ENCODE measurements at regions not wholly inside any gene's neighbourhood (a gene's known extent, or its start where the extent isn't known, plus 50 kb on each side); places are given as distances from the start of the nearest gene placed in this dataset.

DNA sequence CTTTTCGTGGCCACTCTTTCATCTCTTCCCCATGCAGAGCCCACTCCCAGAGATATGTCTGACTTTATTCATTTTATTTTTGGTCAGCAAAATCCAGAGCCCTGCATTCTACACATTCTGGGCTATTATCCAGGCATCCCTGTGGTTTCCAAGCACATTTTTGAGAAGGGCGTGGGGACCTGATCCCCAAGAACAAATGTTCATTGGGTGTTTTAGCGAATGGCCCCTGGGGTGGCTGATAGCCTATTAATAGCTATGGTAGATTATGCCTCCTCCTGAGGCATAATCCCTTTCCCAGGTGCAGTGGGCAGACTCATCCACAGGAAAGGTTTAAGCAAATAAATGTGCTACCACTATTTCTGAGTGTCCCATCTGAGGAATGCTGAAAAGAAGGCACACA lies 511.8 kb upstream of the USP24 start:
- DNase-seq: no peak

DNA sequence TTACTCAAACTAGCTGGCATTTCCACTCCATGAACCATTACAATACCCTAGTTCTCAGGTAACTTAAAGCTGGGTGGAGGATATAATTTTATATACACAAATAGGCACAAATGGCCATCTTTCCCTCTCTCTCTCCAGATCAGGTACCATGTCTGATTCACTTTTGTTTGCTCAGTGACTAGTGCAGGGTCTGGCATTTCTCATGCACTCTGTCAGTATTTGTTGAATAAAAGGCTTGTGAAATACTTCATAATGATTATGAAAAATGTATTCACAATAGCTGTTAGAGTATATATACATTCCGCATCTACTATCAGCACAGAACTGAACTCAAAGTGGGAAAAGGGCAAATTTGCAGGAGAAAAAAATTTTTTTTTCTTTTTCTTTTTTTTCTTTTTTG lies 510.2 kb upstream of the USP24 start:
- no peak for DNase-seq

DNA sequence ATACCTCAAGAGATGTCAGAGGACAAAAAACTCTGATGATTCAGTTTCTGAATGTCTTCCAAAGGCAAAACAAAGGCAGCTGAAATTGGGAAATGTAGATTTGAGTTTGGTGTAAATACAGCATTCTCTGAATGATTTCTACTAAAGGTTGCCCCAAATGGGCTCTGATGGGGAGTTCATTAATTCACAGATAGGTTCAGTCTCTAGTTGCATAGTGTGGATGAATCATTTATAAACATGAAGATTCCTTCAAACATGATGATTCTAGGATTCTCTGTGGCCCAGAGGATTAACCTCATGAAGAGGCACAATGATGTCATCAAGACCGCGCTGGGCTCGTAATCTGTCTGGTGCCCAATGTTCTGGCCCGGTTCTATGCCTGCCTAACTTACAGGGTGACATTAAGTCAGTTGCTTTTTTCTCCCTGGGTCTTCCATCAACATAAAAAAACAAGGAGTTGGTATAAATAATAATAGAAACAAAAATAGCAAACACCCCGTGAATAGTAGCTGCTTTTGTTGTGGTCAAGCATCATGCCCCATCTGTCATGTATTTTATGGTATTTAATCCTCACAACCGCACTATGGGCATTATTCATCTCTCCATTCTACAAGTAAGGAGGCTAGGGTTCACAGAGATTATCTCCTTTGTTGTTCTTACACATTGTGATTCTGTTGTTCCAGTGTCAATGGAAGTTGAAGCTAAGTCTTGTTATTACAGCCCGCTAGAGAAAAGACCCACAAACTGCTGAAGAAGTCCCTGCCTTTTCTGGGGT lies 509.6 kb upstream of the USP24 start:
- DNase-seq: no peak

DNA sequence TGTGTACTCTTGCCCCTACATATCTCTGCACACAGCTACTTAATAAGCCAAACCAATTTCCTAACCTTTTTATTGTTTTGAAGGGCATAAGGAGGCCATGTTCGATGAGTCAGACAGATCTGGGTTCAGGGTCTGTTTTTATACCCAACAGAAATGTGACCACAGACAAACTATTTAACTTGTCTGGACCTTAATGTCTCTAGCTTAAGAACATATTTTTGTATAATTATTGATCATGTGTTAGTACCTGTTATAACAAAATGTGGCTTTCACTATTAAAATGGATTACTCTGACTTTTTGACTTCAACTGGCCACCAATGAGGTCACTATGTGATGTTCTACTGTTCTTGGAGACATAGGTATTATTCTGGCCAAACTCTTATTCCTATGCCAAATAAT lies 507.8 kb upstream of the USP24 start:
- DNase-seq: no peak

- DNase-seq: no peak
Measured at GRCh38 chr1:55720261-55720660, 505.1 kb upstream of the USP24 start.

- no peak for DNase-seq
Measured at GRCh38 chr1:55718758-55719671, 503.9 kb upstream of the USP24 start.

GRCh38 chr1:55717111-55717510 lies 501.9 kb upstream of the USP24 start:
- DNase-seq: no peak

DNA sequence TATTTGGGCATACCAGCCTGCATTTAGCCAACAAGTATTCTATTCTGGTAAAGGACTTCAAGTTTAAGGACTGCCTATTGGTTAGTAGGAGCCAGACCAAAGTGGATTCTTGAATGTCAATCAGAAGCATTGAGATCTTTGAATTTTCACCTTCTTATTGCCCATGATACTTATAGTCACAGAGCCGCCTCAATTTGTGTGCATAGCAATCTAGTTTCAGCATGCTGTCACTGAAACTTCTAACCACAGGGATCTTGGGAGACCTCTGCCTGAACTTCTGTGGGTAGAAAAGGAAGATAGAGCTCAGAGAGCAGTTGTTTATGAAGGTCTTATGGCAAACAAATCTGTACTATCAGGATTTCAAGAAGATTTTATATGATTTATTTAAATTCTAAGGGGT lies 501.4 kb upstream of the USP24 start:
- no peak for DNase-seq

DNA sequence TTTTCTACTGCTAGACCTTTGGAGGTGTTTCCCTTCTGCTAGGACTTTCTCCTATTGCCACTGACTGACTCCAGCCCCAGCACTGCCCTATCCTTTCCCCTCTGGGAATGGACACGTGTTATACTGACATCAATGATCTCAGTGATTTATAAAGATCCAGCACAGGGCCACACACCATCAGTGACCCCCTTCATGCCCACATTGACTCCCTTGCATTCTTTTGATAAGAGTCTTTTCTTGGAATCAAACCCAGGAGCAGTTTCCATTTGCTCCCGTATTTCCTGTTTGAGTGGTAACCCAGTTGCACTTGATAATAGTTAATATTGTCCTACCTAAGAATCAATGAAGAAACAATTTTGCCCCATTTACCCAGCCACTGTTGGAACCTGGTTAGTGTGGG lies 501.0 kb upstream of the USP24 start:
- DNase-seq: no peak

GRCh38 chr1:55714230-55714629 lies 499.1 kb upstream of the USP24 start:
- no peak for DNase-seq

GRCh38 chr1:55713516-55713915 lies 498.4 kb upstream of the USP24 start:
- DNase-seq: no peak

- no peak for DNase-seq
Measured at GRCh38 chr1:55712148-55712547, 497.0 kb upstream of the USP24 start.

- no peak for DNase-seq
Measured at GRCh38 chr1:55708781-55709180, 493.6 kb upstream of the USP24 start.

DNA sequence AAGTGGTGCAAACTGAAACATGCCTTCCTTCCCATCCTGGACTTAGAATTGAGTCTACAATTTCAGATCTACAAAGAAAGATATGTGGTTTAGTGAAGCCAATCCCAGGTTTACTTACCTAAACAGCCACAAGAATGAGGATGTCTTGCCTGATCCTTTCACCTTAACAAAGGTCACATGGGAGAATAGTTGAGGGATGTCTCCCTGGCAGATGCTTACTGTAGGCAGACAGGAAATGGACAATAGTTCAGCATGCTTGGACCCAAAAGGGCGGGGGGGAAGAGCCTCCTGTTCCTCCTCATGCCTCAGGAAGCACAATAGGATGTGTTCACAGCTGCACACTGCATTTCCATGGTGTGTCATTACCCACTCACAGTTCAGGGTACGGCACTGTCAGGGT lies 492.7 kb upstream of the USP24 start:
- no peak for DNase-seq

GRCh38 chr1:55707196-55707595 lies 492.0 kb upstream of the USP24 start:
- no peak for DNase-seq

DNA sequence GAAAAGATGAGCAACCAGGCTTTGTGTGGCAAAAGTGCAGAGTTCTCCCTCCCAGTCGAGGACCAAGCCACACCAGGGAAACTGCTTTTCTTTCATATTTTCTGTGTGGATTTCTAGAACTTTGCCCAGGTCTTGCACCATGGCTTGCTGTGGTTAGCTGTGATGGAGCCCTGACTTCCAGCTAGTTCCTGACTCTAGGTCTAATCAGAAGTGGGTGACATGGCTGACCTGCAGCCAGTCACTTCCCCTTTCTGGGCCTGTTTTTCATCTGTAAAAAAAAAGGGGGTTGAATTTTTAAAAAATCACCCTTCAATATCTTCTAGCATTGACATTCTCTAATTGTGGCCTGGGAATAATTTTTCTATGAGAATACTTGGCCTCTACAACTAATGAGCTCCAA lies 491.2 kb upstream of the USP24 start:
- no peak for DNase-seq

DNA sequence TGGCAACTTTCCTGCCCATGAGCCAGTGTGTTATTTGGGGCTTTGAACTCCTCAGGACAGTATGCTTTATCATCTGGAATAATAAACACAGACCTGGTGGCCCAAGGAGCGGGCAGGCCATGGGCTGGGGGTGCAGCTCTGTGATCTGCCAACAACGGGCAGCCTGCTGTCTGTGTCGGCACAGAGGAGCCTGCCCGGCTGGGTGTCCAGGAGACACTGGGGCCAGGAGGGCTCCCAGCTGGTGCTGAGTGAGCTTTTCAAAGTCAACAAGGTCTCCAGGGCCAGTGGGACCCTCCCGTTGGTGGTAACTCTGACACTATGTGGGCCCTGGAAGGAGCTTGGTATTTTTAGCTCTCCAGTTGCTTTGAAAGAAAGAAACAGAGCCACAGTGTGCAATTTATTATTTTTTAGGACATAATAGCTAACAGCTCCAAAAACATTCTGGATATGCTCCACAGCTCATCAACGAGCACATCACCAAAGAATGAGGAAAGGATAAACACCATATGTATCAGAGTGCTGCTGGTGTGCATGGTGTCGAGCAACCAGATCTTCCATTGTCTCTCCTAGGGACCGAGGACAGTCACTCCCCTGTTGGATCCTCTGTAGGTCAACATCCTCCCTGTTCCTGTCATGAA lies 488.7 kb upstream of the USP24 start:
- DNase-seq: no peak

DNA sequence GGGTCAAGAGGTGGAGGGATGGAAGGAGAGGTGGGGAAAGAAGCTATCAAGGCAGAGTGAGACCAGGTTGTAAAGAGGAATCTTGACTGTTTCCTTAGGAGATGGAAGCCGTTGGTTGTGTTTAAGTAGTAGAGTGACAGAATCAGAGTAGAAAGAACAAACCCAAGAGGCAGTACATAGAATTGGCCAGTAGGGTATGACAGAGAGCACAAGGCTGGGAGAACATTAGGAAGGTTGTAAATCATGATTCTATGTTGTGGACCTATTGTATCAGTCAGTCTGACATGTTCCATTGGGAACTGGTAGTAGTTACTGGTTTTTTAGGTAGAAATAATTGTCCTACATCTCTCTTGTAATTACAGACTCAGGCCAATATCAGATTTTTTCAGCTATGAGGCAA lies 486.9 kb upstream of the USP24 start:
- DNase-seq: no peak

- no peak for DNase-seq
Measured at GRCh38 chr1:55700359-55701130, 485.4 kb upstream of the USP24 start.

- no peak for DNase-seq
Measured at GRCh38 chr1:55699228-55699627, 484.1 kb upstream of the USP24 start.

DNA sequence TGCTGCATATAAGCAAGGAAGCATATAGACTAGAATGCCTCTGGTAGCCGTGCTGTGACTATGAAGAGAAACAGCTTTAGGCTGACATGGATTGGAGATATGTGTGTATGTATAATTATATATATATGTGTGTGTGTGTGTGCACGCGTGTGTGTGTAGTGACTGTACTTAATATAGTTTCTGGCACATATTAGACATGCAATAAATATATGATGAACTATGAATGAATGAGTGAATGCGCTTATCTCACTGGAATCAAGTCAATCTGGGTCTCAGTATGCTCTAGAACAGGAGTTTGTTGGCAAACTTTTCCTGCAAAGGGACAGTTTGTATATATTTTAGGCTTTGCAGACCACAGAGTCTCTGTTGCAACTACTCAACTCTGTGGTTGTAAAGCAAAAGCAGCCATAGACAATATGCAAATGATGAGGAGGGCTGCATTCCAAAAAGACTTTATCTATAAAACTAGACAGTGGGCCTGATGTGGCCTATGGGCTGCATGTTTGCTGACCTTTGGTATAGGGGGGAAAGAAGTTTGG lies 482.9 kb upstream of the USP24 start:
- DNase-seq: no peak

GRCh38 chr1:55696891-55697290 lies 481.7 kb upstream of the USP24 start:
- no peak for DNase-seq

Data from CD4-positive, alpha-beta T cell treated with Interleukin-4 for 1 hour (primary cell).